Fibroblast of skin of back (primary cell): ENCODE measurements at regions not wholly inside any gene's neighbourhood (a gene's known extent, or its start where the extent isn't known, plus 50 kb on each side); places are given as distances from the start of the nearest gene placed in this dataset.

Experiments
- DNase-seq: peaks from one replicate; pipeline ENCODE4 v3.0.0-alpha.2; 2013

GRCh38 chr6:21648475-21649050 is 55.0 kb downstream of the SOX4 start:
- no peak for DNase-seq

- no peak for DNase-seq
Observed at GRCh38 chr6:21653323-21653722, 59.8 kb downstream of the SOX4 start.

GRCh38 chr6:21653905-21654304 is 60.4 kb downstream of the SOX4 start:
- no peak for DNase-seq

GRCh38 chr6:21654361-21654760 is 60.8 kb downstream of the SOX4 start:
- DNase-seq, result no peak

DNA sequence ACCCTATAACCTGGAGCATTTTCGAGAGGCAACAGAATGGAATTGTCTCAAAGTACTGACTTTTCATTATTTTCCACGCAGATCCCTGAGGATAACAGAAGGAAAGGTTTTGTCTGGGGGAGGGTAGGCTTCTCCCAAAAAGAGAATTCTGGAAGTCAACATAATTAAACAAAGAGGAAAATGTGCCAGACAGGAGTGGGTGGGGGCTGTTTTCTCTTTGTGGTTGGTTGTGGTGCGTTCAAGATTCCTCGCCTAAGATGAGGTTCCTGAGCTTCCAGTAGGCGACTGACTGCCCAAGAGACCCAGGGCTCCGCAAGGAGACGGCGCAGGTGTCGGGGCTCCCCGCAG is 70.4 kb downstream of the SOX4 start:
- DNase-seq, result no peak

- DNase-seq, result peak; percentile 12
Observed at GRCh38 chr6:21664314-21665109, 71.0 kb downstream of the SOX4 start.

DNA sequence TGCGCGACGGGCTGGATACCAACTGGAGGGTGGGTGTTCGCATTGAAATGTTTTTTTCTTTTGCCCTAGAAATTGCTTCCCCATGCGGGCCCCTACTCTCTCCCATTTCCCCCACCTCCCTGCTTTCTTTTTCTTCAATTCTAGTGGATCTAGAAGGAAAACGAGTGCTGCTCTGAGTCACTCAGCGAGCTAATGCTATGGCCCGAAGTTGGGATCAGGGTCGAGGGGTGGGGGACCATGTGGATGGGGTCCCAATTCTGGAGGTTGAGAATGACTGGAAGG is 71.5 kb downstream of the SOX4 start:
- no peak for DNase-seq

- DNase-seq, result no peak
Observed at GRCh38 chr6:21665392-21666200, 72.0 kb downstream of the SOX4 start.

DNA sequence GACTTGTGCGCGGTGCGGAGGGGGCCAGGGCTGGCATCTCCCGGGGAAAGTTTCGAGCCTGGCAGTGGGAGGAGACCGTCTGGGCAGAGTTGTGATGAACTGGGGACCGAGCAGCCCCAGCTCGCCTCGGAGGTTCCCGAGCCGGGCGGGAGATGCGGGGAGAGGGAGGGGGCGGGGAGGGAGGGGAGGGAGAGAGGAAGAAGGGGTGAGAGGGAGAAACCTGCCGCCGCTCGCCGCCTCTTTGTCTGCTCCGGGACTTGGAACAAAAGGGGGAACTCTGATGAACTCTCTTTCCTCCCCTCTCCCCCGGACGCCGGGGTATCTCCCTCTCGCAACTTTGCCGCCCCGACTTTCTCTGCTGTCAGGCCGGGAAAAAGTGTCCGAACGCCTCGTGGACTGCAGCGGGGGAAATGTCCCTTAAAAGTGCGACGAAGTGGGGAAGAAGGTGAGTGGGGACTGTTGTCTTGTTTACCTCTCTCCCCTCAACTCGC is 72.7 kb downstream of the SOX4 start:
- DNase-seq, result no peak

DNA sequence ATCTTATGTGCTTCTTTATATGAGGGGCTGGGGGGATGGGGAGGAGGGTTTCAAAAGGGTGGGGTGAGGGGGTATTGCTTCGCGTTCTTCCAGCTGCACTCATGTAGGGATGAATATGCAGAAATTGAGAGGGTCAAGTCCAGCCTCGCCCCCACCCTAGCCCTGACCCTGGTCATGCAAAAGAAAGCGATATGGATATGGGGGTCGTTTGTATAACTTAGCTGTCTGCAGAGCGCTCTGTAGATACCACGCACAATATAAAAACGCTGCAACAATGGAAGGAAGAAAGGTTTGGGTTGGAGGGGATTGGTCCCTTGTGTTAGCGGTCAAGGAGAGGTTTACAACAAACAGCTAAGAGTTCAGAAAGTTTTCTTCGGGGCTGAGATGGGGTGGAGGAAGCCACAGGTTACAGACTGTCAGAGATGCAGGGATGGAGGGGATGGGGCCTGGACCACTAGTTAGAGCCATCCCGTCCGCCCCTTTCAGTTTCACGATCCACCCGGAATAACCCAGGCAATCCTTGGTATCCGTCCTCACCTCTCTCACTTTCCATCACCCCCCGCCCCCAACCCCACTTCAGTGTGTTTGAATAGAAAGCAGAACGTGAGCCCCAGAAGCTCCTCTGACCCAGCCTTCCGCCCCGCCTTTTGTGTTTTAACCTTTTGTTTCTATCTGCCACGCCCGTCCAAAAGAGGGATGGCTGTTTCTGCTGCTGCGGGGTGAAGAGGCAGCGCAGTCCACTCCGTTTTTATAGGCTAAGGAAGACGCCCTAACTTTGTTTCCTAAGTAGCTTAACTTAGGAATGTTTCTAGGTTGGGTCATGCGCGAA is 73.5 kb downstream of the SOX4 start:
- no peak for DNase-seq

GRCh38 chr6:21668795-21669194 is 75.2 kb downstream of the SOX4 start:
- DNase-seq, result no peak

GRCh38 chr6:21676769-21677168 is 83.2 kb downstream of the SOX4 start:
- no peak for DNase-seq

DNA sequence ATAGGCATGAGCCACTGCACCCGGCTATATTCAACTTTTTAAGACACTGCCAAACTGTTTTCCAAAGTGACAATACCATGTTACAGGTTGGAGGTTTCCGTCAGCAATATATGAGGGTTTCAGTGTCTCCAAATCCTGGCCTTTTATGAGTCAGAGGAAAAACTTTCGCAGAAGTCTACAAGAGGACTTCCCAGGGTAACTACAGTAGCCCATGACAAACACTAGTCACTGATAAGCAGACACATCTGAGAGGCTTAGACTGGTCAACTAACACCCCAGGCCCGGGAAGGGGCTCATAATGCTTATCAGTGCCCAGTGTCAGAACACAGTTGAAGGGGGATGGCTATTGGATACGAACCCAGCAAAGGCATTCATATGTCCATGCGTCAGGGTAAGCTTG is 85.4 kb downstream of the SOX4 start:
- DNase-seq, result peak; percentile 84

DNA sequence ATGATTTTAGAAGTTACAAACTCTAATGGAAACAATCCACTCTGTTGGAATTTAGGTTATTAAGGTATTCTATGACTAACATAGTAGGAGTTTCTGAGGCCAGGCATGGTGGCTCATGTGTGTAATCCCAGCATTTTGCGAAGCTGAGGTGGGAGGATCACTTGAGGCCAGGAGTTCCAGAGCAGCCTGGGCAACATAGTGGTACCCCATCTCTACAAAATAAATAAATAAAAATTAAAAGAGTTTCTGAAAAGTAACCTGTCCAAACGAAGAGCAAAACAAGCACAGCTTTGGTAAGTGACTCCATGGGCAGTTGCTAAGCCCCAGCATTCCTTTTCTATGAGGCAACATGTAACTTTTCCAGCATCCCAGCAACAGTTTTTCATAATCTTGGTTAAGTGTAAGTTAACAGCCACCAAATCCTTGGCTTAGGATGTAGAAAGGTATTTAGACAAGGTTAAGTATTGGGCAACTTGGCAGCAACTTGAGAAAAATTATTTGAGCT is 86.3 kb downstream of the SOX4 start:
- peak; percentile 81 for DNase-seq

DNA sequence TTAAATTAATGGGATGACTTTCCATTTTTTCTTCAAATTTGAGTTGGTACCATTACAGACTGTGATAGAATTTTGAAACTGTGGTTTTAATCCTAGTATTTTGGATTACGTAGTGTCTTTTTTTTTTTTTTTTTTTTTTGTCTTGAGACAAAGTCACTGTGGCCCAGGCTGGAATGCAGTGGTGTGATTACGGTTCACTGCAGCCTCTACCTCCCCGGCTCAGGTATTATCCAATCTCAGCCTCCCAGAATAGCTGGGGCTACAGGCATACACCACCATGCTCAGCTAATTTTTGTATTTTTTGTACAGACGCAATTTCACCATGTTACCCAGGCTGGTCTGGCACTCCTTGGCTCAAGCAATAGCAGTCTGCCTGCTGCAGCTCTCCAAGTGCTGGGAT is 87.1 kb downstream of the SOX4 start:
- DNase-seq, result no peak

DNA sequence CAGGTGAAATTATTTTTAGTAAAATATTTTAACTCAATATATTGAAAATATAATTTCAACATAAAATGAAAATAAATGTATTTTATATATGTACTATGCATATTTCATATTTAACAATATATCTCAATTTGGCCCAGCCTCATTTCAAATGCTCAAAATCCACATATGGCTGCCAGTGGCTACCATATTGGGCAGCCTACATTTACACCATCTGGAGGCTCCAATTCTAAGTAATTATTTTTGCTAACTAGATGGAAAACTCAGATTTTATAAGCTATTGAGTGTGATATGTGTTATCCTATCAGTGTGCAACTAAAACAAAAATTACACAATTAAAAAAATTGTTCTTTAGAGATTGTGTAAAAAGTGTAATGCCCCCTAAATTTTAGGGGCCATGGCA is 96.9 kb downstream of the SOX4 start:
- no peak for DNase-seq

DNA sequence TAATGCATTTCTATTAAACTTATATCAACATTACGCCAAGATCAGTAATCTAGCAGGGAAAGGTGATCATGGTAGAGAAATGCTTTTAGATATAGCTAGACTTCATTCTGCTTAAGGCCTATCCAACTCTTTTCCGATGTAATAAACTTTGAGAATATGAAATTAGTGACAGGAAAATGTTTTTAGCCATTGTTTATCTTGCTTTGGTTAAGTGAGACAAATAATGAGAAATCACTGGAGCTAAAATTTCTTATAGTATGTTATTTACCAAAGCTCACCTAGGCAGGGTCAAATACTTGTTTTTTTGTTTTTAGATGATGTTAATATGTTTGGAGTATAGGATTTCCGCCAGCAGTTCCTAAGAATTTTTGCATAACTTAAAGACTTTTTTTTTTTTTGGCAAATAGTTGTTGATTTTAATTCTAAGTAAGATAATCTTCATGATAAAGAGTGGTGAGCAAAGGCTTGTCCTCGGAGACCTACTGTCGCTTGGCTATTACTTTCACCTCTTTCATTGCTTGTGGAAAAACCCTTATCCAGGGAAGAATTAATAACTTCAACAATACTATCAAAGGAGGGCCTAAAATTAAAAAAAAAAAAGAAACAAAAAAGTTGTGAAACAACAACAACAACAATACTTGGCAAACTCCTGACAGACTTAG is 98.3 kb downstream of the SOX4 start:
- no peak for DNase-seq

DNA sequence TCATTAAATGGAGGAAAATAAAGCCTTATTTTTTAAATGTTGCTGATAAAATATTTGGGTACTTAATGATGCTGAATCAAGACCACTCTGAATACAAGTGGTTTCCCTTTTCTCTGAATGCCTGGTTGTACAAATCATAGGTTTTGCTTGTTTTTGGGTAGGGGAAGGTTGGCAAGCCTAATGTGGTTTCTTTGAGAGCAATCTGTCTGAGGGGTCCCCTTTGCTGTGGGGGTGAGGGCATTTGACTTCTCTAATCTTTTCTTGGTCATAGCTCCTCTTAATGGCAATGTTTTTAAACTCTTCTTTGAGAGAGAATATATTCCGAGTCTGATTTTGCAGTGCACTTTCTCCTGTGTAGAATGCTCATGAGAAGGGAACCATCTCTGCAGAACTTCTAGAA is 99.2 kb downstream of the SOX4 start:
- DNase-seq, result no peak

GRCh38 chr6:21694168-21694567 is 100.6 kb downstream of the SOX4 start:
- DNase-seq, result no peak

- DNase-seq, result peak; percentile 12
Observed at GRCh38 chr6:21707524-21708319, 114.2 kb downstream of the SOX4 start.

GRCh38 chr6:21708320-21708580 is 114.7 kb downstream of the SOX4 start:
- DNase-seq, result no peak

GRCh38 chr6:21710216-21710615 is 116.7 kb downstream of the SOX4 start:
- DNase-seq, result no peak
